Esophagus muscularis mucosa (tissue), 2 donors: ENCODE measurements at regions not wholly inside any gene's neighbourhood (a gene's known extent, or its start where the extent isn't known, plus 50 kb on each side); places are given as distances from the start of the nearest gene placed in this dataset.

ENCODE experiments used
- POLR2A ChIP-seq: fragments of 450-650 bp; IDR thresholded peaks from one replicate; pipeline ENCODE4 v1.6.1; 2017; ENCODE audit warnings: antibody characterized with exemption, moderate library complexity, mild to moderate bottlenecking, low read depth
- POLR2AphosphoS5 ChIP-seq, 2 donors: sonication (generic); formaldehyde crosslinking; IDR thresholded peaks; one replicate each; pipeline ENCODE4 v1.6.1; 2017; ENCODE audit warnings: antibody characterized with exemption in 2 of 2

DNA sequence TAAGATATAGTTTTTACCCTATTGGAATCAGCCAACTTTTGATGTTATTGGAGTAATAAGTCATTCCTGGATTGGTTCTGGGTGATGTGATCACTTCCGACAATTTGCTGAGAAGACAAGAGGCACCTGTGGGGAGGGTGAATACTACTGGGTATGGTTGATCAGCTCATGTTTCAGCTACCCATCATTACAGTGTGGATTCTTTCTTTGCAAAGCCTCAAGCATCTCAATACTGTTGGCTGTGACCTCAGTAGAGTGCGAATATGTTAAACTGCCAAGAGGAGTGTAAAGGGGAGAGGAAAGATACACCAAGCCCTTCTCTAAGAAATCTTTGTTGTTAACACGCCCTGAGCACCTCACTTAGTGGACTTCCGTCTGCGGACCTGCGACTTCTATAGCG, 317.7 kb downstream of the TDRD15 start:
- no peak for TF ChIP-seq POLR2A
- no peak for TF ChIP-seq POLR2AphosphoS5 (IDR thresholded peaks at IDR 0.05)
